ENCODE measurements at regions not wholly inside any gene's neighbourhood (a gene's known extent, or its start where the extent isn't known, plus 50 kb on each side); places are given as distances from the start of the nearest gene placed in this dataset.

DNA sequence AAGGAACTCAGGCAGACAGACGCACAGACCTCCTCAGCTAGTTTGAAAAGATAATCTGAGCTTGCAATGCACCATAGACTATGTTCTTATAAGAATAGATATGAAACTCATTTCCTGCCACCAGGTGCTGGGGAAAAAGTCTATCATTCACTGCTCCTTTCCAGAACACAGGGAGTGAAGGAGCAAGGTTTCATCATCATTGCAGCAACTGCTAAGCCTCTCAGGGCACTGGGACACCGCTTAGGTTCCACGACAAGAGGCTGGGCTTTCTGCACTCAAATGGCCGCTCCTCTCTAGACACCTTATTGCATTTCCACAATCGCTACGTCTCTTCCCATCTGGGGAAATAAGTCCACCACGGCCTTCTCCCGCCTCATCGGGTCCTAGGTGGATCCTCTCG lies 418.5 kb upstream of the JARID2 start:
- TF ChIP-seq, protein P1, sequence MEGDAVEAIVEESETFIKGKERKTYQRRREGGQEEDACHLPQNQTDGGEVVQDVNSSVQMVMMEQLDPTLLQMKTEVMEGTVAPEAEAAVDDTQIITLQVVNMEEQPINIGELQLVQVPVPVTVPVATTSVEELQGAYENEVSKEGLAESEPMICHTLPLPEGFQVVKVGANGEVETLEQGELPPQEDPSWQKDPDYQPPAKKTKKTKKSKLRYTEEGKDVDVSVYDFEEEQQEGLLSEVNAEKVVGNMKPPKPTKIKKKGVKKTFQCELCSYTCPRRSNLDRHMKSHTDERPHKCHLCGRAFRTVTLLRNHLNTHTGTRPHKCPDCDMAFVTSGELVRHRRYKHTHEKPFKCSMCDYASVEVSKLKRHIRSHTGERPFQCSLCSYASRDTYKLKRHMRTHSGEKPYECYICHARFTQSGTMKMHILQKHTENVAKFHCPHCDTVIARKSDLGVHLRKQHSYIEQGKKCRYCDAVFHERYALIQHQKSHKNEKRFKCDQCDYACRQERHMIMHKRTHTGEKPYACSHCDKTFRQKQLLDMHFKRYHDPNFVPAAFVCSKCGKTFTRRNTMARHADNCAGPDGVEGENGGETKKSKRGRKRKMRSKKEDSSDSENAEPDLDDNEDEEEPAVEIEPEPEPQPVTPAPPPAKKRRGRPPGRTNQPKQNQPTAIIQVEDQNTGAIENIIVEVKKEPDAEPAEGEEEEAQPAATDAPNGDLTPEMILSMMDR (IDR thresholded peaks at IDR 0.05; ENCODE audit: poor library complexity): no peak
- TF ChIP-seq EZH2phosphoT487 (IDR thresholded peaks at IDR 0.05; ENCODE audit: low read depth, severe bottlenecking, unreplicated experiment): no peak
- no peak for TF ChIP-seq EZH2 (IDR thresholded peaks at IDR 0.05; ENCODE audit: borderline replicate concordance)
